HG03521 (cell line): ENCODE measurements at regions not wholly inside any gene's neighbourhood (a gene's known extent, or its start where the extent isn't known, plus 50 kb on each side); places are given as distances from the start of the nearest gene placed in this dataset.

Experiments used
- ATAC-seq: cut with Tn5 transposase; IDR thresholded peaks from one replicate; pipeline ENCODE4 v1.9.1; 2021; ENCODE audit warnings: mild to moderate bottlenecking, moderate library complexity; ENCODE audit not compliant: unreplicated experiment

GRCh38 chr16:79303959-79304387 lies 296.6 kb downstream of the MAF start:
- no peak for ATAC-seq

GRCh38 chr16:79303206-79303605 lies 297.3 kb downstream of the MAF start:
- ATAC-seq: no peak

- no peak for ATAC-seq
These were observed 297.8 kb downstream of the MAF start for GRCh38 chr16:79302731-79303130.

GRCh38 chr16:79301051-79301450 lies 299.5 kb downstream of the MAF start:
- ATAC-seq: no peak

- no peak for ATAC-seq
These were observed 301.4 kb downstream of the MAF start for GRCh38 chr16:79298894-79299799.

- no peak for ATAC-seq
These were observed 302.1 kb downstream of the MAF start for GRCh38 chr16:79298476-79298875.

GRCh38 chr16:79297805-79298204 lies 302.7 kb downstream of the MAF start:
- no peak for ATAC-seq

- no peak for ATAC-seq
These were observed 303.2 kb downstream of the MAF start for GRCh38 chr16:79297296-79297695.

- no peak for ATAC-seq
These were observed 304.0 kb downstream of the MAF start for GRCh38 chr16:79296491-79296890.

- ATAC-seq: no peak
These were observed 304.8 kb downstream of the MAF start for GRCh38 chr16:79295746-79296145.

- no peak for ATAC-seq
These were observed 305.4 kb downstream of the MAF start for GRCh38 chr16:79295162-79295561.

GRCh38 chr16:79294568-79294967 lies 306.0 kb downstream of the MAF start:
- no peak for ATAC-seq

GRCh38 chr16:79293836-79294460 lies 306.6 kb downstream of the MAF start:
- ATAC-seq: no peak

- ATAC-seq: no peak
These were observed 312.5 kb downstream of the MAF start for GRCh38 chr16:79288066-79288465.

- ATAC-seq: no peak
These were observed 313.1 kb downstream of the MAF start for GRCh38 chr16:79287424-79287917.

- ATAC-seq: peak; percentile 80
These were observed 313.7 kb downstream of the MAF start for GRCh38 chr16:79286646-79287423.

- ATAC-seq: no peak
These were observed 315.8 kb downstream of the MAF start for GRCh38 chr16:79284766-79285165.

GRCh38 chr16:79283578-79283977 lies 317.0 kb downstream of the MAF start:
- ATAC-seq: peak; percentile 51

- no peak for ATAC-seq
These were observed 317.7 kb downstream of the MAF start for GRCh38 chr16:79282806-79283205.

- peak; percentile 69 for ATAC-seq
These were observed 322.0 kb downstream of the MAF start for GRCh38 chr16:79278506-79278905.

GRCh38 chr16:79276501-79276900 lies 324.0 kb downstream of the MAF start:
- ATAC-seq: no peak
